ENCODE measurements at regions not wholly inside any gene's neighbourhood (a gene's known extent, or its start where the extent isn't known, plus 50 kb on each side); places are given as distances from the start of the nearest gene placed in this dataset.

- DNase-seq, result no peak
Observed at GRCh38 chr22:47558828-47559700, 796.6 kb downstream of the TBC1D22A start.

GRCh38 chr22:47556473-47556872, 794.0 kb downstream of the TBC1D22A start:
- no peak for DNase-seq

GRCh38 chr22:47553436-47553835, 791.0 kb downstream of the TBC1D22A start:
- DNase-seq, result no peak

DNA sequence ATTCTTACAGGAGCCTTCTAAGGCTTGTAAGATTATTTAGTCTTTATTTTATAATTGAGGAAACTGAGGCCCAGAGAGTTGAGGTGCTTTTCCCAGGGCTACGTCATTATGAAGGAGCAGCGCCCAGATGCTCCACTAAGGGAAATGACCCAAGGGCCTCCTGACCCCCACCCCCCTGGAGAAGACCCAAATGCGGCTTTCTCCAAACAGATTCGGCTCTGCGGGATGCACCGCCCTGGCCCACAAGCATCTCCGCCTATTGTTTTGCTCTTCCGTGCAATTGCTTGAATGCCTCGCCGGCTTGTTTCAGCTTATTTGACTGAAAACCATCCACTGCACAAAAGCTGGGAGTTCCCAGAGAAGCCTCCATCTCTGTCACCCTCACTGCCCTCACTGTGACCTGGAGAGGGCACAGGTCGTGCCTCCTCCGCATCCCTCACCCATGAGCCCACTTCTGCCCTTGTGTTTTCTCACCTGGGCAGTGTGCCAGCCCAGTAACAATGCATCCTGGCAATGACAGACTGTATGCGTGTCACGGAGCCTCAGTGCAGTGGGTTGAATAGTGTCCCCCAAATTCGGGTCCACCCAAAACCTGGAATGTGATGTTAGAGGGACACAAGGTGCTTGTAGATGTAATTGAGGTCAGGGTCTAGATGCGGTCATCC, 790.2 kb downstream of the TBC1D22A start:
- DNase-seq, result no peak

DNA sequence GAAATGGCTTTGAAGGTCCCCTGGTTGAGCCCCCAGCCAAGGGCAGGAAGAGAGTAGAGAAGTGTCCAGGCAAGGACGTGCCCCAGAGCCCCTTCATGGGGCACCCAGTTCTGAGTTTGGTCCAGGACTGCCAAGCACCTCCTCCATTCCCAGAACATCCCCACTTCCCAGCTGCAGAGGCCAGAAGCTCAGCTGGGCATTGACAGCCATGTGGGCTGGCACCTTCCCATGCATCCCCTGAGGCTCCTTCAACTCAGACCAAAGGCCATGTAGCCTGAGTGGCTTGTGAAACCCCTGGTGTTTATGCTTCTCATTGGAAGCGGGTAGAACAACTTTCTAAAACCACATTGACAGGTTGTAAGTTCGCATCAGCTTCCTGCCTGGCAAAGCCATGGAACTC, 789.6 kb downstream of the TBC1D22A start:
- no peak for DNase-seq

- no peak for DNase-seq
Observed at GRCh38 chr22:47551431-47551775, 789.0 kb downstream of the TBC1D22A start.

DNA sequence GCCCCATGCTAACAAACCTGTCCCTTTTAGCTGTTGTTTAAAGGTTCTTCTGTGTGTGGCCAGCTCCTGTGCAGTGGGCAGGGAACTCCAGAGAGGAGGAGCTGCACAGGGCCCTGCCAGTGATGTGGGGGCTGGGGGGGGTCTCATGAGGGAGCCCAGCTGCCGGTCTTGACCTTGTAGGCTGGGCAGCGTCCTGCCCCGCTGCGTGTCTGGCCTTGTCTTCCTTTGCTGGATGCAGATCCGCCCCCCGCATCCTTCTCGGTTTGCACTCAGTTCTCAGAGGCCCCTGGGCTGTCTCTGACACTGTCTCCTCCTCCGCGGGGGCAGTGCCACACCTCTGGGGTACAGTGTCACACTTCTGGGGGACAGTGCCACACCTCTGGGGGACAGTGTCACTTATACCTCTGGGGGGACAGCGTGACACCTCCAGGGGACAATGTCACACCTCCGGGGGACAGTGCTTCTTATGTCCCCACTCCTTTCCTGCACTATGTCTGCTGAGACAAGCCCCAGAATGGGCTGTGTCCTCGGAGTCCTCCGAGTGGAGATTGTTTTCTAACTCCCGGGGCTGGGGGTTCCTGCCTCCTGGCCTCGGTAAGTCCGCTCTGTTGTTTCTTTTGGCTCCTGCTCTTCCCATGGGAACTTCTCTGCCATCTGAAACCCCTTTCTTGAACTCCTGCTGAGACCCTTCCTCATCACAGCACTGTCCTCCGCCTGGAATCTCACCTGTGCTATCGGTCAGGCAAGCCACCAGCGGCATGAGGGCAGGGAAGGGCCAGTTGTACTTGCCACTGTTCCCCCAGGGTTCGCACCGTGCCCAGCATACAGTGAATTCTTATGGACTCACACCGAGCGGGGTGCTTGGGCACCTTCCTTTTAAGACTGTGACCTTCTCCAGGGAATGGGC, 788.3 kb downstream of the TBC1D22A start:
- no peak for DNase-seq

DNA sequence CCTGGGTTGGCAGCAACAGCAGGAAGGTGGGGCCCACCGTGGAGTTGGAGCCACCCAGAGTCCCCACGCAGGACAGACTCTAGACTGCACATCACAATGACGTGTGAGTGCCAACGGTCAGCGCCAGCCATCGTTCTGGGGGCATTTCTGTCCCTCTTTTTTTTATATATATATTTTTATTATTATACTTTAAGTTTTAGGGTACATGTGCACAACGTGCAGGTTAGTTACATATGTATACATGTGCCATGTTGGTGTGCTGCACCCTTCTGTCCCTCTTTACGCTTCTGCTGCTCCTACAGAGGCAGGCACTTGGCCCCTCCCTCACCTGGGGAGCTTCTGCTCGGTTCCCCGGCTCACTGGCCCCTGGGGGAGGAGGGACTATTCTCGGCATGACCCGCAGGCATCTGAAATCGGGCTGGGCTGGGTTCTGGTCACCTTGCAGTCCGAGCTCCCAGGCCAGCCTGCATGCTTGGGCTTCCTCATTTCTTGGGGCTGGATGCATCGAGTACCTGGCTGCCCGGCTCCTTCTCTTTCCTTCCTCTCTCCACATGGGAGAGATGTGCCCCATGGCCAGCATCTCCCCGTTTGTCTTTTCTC, 787.4 kb downstream of the TBC1D22A start:
- no peak for DNase-seq

DNA sequence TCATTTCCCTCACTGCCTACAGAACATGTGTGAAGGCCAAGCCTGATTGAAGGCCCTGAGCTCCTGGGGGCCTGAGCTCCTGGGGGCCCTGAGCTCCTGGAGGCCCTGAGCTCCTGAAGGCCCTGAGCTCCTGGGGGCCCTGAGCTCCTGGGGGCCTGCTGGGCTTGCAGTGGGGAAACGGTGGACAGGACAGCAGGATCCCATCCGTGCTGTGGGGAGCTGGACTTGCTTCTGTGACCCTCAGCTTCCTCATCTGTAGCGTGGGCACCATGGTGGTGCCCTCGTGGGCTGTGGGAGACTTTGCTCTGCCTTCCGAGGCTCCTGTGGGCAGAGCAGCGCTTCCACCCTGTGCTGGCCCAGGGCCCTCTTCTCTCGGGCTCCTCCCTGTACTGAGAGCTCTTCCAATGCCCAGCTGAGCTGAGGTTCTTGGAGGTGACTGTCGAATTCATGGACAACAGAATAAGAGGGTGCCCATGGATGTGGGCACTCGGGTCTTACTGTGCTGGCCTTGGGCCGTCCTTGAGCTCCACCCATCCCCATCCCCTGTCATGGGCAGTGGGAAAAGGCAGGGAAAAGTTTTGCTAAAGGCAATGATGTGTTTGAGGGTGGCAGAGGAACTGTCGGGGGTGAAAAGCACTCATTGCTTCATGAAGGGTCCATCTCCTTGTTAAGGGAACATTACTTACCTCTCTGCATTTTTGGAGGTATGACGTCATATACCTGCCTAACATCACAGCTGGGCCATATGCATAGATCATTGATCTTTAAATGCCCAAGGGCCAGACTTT, 786.7 kb downstream of the TBC1D22A start:
- no peak for DNase-seq

GRCh38 chr22:47547881-47548650, 785.6 kb downstream of the TBC1D22A start:
- DNase-seq, result no peak

DNA sequence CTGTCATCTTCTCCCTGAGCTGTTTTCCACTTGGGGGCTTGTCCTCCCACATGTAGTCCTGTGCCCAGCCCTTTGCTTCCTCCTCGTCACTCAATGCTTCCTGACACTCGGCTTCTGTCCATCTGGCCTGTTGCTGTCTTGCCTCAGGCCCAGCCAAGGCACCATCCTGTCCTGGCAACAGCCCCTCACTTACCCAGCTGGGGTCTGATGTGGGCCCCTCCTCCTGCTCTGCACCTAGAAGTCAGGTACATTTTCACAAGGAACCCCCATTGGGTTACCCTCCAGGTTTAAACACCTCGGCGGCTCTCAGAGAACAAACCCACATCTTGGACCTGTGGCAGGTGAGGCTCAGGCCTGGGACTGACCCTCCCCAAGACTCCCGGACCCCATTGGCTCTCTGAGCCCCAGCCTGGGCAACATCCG, 784.8 kb downstream of the TBC1D22A start:
- DNase-seq, result no peak

GRCh38 chr22:47544696-47545095, 782.2 kb downstream of the TBC1D22A start:
- no peak for DNase-seq

- no peak for DNase-seq
Observed at GRCh38 chr22:47543447-47543846, 781.0 kb downstream of the TBC1D22A start.

- no peak for DNase-seq
Observed at GRCh38 chr22:47540011-47540410, 777.6 kb downstream of the TBC1D22A start.

DNA sequence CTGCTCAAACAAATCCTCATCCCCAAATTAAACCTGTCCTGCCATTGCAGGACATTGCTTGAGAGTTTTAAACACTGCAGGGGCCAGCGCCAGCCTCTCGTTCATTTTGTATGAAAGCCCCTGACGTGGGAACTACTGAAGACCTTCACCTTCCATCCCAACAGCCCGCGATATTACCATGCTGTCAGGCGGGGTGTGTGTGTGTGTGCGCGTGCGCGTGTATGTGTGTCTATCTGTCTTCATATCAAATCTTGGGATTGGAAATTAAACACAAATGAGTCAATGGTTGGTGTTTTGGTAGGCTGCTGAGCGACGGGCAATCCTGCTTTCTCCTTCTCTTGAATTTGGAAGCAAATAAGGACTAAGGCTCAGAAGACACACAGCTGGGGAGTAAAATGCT, 776.9 kb downstream of the TBC1D22A start:
- no peak for DNase-seq

GRCh38 chr22:47535681-47536080, 773.2 kb downstream of the TBC1D22A start:
- DNase-seq, result no peak

GRCh38 chr22:47534804-47535410, 772.5 kb downstream of the TBC1D22A start:
- no peak for DNase-seq

DNA sequence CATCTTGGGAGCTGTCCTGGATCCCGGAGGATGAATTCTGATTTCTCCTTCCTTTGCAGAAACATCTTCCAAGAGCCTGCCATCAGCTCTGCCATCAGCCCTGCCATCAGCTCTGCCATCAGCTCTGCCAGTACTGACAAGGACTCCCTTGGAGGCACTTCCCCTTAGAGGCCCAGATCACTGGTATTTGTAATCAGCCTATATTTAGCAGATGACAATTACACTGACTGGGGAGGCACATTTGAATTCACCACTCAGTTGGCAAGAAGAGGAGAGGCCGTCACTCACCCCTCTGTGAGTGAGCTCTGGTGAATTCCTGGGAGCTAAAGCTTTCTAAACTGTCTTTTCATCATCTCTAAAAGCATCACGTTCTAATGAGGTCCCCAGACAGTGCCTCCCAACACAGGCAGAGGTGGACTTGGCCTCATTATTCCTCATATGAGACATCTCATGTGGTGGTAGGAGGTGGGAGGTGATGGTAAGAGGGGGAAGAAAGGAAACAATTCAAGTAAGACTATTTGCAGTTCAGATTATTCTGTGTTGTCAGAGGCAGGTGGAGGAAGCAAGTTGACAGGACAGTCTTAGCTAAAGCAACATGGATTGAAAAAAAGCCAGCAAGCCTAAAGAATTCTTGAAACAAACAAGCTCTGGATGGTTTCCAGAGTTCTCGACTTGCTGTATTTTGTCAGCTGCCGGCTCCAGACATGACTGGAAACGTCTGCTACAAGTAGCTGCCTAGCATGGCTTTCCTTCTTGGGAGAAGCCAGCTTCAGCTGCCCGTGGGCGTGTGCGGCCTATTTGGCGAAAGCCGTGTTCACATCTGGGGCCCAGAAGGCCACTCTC, 771.7 kb downstream of the TBC1D22A start:
- DNase-seq, result peak in 1 of 2 experiments; percentile 29

DNA sequence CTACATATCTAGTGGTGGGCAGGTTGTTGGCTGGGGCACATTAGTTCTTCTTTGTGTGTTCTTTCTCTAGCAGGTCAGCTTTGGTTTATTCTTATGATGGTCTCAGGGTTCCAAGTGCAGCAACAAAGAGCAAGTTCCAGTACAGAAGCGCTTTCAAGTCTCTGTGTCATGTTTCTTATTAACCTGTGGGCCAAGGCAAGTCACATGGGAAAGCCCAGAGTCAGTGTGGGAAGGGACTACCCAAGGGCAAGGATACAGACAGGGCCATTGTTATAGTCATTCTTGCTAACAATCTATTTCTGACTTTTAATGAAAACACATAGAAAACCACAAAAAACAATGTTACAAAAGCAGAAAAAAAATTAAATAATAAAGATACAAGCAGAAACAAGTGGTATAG, 754.6 kb downstream of the TBC1D22A start:
- DNase-seq, result no peak
